A549 (cell line): ENCODE measurements at regions not wholly inside any gene's neighbourhood (a gene's known extent, or its start where the extent isn't known, plus 50 kb on each side); places are given as distances from the start of the nearest gene placed in this dataset.
A peak's percentile ranks its signal among the peaks of the same experiment; 100 is the strongest.

Experiments used
- ATAC-seq, 2 experiments: fragments of 200-7000 bp in 1 of 2; fragments of >200 bp in 1 of 2; cut with Nextera tagmentation in 1 of 2; cut with Tn5 transposase in 1 of 2; 3 replicates each; pipeline versions ENCODE4 v1.8.0 to v1.9.1; 2018 to 2020; ENCODE audit warnings: mild to moderate bottlenecking in 1 of 2, moderate library complexity in 1 of 2
- CTCF ChIA-PET: fragments of 300-600 bp; sonication (Branson Sonifier 250); formaldehyde crosslinking; extraction: SDS; loops from one replicate; lab custom pipeline; 2021; ENCODE audit warnings: antibody characterized with exemption, inconsistent platforms; lab: Yijun Ruan, JAX
- POLR2A ChIA-PET: fragments of 350-600 bp; formaldehyde crosslinking; extraction: SDS; loops from one replicate; lab custom pipeline; 2021; ENCODE audit warnings: antibody characterized with exemption, inconsistent platforms; lab: Yijun Ruan, JAX
- DNase-seq, 2 experiments: peaks; one replicate each; pipeline versions ENCODE4 v3.0.0 to v3.0.0-alpha.2; 2011 to 2016; ENCODE audit warnings: low read depth in 1 of 2, low spot score in 1 of 2
- FAIRE-seq: peaks from 2 replicates; lab custom pipeline; 2011; peaks lifted over from hg19 to GRCh38; lab: Jason Lieb, UNC
- H3K27ac ChIP-seq, 2 experiments: fragments of >200 bp; sonication (Bioruptor Twin); formaldehyde crosslinking; 3 replicates each; pipeline ENCODE4 v1.5.1; 2016 to 2017
- H3K4me1 ChIP-seq: fragments of >200 bp; sonication (Bioruptor Twin); formaldehyde crosslinking; 3 replicates; pipeline ENCODE4 v1.6.1; 2016
- H3K4me2 ChIP-seq: fragments of >200 bp; sonication (Bioruptor Twin); formaldehyde crosslinking; 3 replicates; pipeline ENCODE4 v1.6.1; 2016
- H3K4me3 ChIP-seq: fragments of >200 bp; sonication (Bioruptor Twin); formaldehyde crosslinking; 3 replicates; pipeline ENCODE4 v1.5.1; 2016
- H3K9me3 ChIP-seq: fragments of >200 bp; sonication (Bioruptor Twin); formaldehyde crosslinking; 3 replicates; pipeline ENCODE4 v1.6.1; 2016
- BCL3 ChIP-seq: fragments of >200 bp; sonication (Bioruptor Twin); formaldehyde crosslinking; IDR thresholded peaks from 3 replicates; pipeline ENCODE4 v1.6.1; 2016
- CEBPB ChIP-seq, 2 experiments: fragments of >200 bp in 1 of 2; sonication (Bioruptor Twin) in 1 of 2; formaldehyde crosslinking in 1 of 2; IDR thresholded peaks; 2 replicates each; pipeline ENCODE4 v1.6.1; 2012 to 2016
- CHD4 ChIP-seq: fragments of 200-600 bp; sonication (generic); IDR thresholded peaks from 2 replicates; pipeline ENCODE4 v1.6.1; 2016; ENCODE audit warnings: antibody characterized with exemption, mild to moderate bottlenecking, borderline replicate concordance
- EHF ChIP-seq: fragments of 250-450 bp; sonication (Bioruptor Pico); IDR thresholded peaks from 2 replicates; pipeline ENCODE4 v1.5.0; 2020; ENCODE audit warnings: mild to moderate bottlenecking
- ELK1 ChIP-seq: fragments of 150-350 bp; IDR thresholded peaks from 2 replicates; pipeline ENCODE4 v1.6.1; 2014; ENCODE audit warnings: low read depth, mild to moderate bottlenecking, low read length
- ESRRA ChIP-seq: fragments of 150-350 bp; IDR thresholded peaks from 2 replicates; pipeline ENCODE4 v1.6.1; 2014; ENCODE audit warnings: mild to moderate bottlenecking, low read length, borderline replicate concordance
- FOSB ChIP-seq: fragments of 250-450 bp; sonication (Bioruptor Pico); IDR thresholded peaks from 2 replicates; pipeline ENCODE4 v1.5.0; 2020; ENCODE audit warnings: mild to moderate bottlenecking, moderate library complexity
- HMGXB4 ChIP-seq: fragments of 250-450 bp; sonication (Bioruptor Pico); IDR thresholded peaks from 2 replicates; pipeline ENCODE4 v1.5.0; 2021; ENCODE audit warnings: mild to moderate bottlenecking, moderate library complexity, borderline replicate concordance
- HOXA7 ChIP-seq: fragments of 250-450 bp; sonication (Bioruptor Pico); IDR thresholded peaks from 2 replicates; pipeline ENCODE4 v1.5.0; 2020; ENCODE audit warnings: mild to moderate bottlenecking, moderate library complexity
- HOXB5 ChIP-seq: fragments of 250-450 bp; sonication (Bioruptor Pico); IDR thresholded peaks from 2 replicates; pipeline ENCODE4 v1.5.0; 2020; ENCODE audit warnings: mild to moderate bottlenecking, moderate library complexity
- JUN ChIP-seq, 2 experiments: fragments of >200 bp; sonication (Bioruptor Twin); formaldehyde crosslinking; IDR thresholded peaks; 2 replicates in 1 of 2; 3 replicates in 1 of 2; pipeline ENCODE4 v1.6.1; 2016 to 2017
- PBX3 ChIP-seq: IDR thresholded peaks from 2 replicates; pipeline ENCODE4 v1.6.1; 2012
- POLR2A ChIP-seq: IDR thresholded peaks from 2 replicates; pipeline ENCODE4 v1.6.1; 2012; ENCODE audit warnings: mild to moderate bottlenecking, low read length
- RARB ChIP-seq: fragments of 250-450 bp; sonication (Bioruptor Pico); IDR thresholded peaks from 2 replicates; pipeline ENCODE4 v1.8.0; 2021; ENCODE audit warnings: mild to moderate bottlenecking, moderate library complexity
- REST ChIP-seq: fragments of 200-600 bp; sonication (generic); IDR thresholded peaks from 2 replicates; pipeline ENCODE4 v1.6.1; 2016; ENCODE audit warnings: antibody characterized with exemption, mild to moderate bottlenecking, moderate library complexity
- RFX5 ChIP-seq: fragments of 450-650 bp; IDR thresholded peaks from 2 replicates; pipeline ENCODE4 v1.7.1; 2014; ENCODE audit warnings: antibody characterized with exemption, mild to moderate bottlenecking, moderate library complexity
- SREBF2 ChIP-seq: fragments of 450-650 bp; IDR thresholded peaks from 2 replicates; pipeline ENCODE4 v1.6.1; 2014; ENCODE audit warnings: mild to moderate bottlenecking, moderate library complexity
- TFCP2L1 ChIP-seq: fragments of 250-450 bp; sonication (Bioruptor Pico); IDR thresholded peaks from 2 replicates; pipeline ENCODE4 v1.5.0; 2021; ENCODE audit warnings: mild to moderate bottlenecking
- ZFP36 ChIP-seq: fragments of 450-650 bp; IDR thresholded peaks from 2 replicates; pipeline ENCODE4 v1.6.1; 2014; ENCODE audit warnings: borderline replicate concordance; ENCODE audit not compliant: partially characterized antibody
- WGBS: methylation state at CpG from one replicate; pipeline ENCODE4 v1.1.6; 2017; ENCODE audit errors: missing lambda C conversion rate; 5-methylcytosine and 5-hydroxymethylcytosine counted together

GRCh38 chr19:33866696-33867095, 70.0 kb downstream of the KCTD15 start:
- H3K4me1 ChIP-seq = no peaks in the 10 kb centered on the region
- 54% methylated on average over 5 of the region's 5 CpGs for WGBS
- ChIA-PET POLR2A (no interaction called here), CTCF (interaction anchor here (1.1 to 1.6 kb wide), 3 partner anchors 10 to 72 kb away, joined by 3 to 8 read pairs (median 4); no protein-coding TSS in a partner anchor)
- H3K27ac ChIP-seq = no peak overlapping the region
- DNase-seq = no peak
- TF ChIP-seq HMGXB4 (no peak), EHF (CRISPR knock-in tag) (no peak), SREBF2 (no peak), ELK1 (no peak), CHD4 (no peak), FOSB (CRISPR knock-in tag) (no peak), PBX3 (no peak), TFCP2L1 (no peak), CEBPB (IDR thresholded peaks at IDR 0.05) (no peak), POLR2A (no peak)
- no peaks in the 10 kb centered on the region for H3K9me3 ChIP-seq
- FAIRE-seq = no peak
- H3K4me3 ChIP-seq = no peak overlapping the region
- ATAC-seq = no peak
- no peak overlapping the region for H3K4me2 ChIP-seq

GRCh38 chr19:33868076-33868735, 71.5 kb downstream of the KCTD15 start:
- POLR2A ChIA-PET = no interaction called here
- H3K27ac ChIP-seq = no peak overlapping the region
- FAIRE-seq (peak; percentile 90), DNase-seq (no peak), ATAC-seq (no peak)
- no peaks in the 10 kb centered on the region for H3K4me1 ChIP-seq
- WGBS = 63% methylated on average over 17 of the region's 17 CpGs
- no peak overlapping the region for H3K4me3 ChIP-seq
- H3K9me3 ChIP-seq = no peaks in the 10 kb centered on the region
- CTCF ChIA-PET = interaction anchor here (0.7 to 3.2 kb wide), 14 partner anchors 9 to 438 kb away, joined by 3 to 19 read pairs (median 3); no protein-coding TSS in a partner anchor
- peak overlapping the region; percentile 2; the same call in 1 of the 3 replicates for H3K4me2 ChIP-seq
- TF ChIP-seq JUN (IDR thresholded peaks at IDR 0.05) = no peak
- TF ChIP-seq ESRRA = no peak

- Histone ChIP-seq H3K27ac (no peak overlapping the region), H3K4me2 (peak overlapping the region; percentile 2; the same call in 1 of the 3 replicates)
- WGBS = 43% methylated on average over 21 of the region's 21 CpGs
Observed at GRCh38 chr19:33868788-33869412, 72.2 kb downstream of the KCTD15 start.

More at GRCh38 chr19:33868788-33869412, 72.2 kb downstream of the KCTD15 start:
- no peaks in the 10 kb centered on the region for H3K4me1 ChIP-seq
- FAIRE-seq (no peak), DNase-seq (no peak), ATAC-seq (peak; percentile 39 to 74; a peak in 5 of 6 replicates)
- H3K4me3 ChIP-seq = no peak overlapping the region
- CTCF ChIA-PET = interaction anchor here (0.8 to 3.2 kb wide), 12 partner anchors 10 to 438 kb away, joined by 3 to 19 read pairs (median 3); no protein-coding TSS in a partner anchor
- H3K9me3 ChIP-seq = no peaks in the 10 kb centered on the region
- TF ChIP-seq REST = no peak
- no peak for TF ChIP-seq HOXA7 (CRISPR knock-in tag)
- no peak for TF ChIP-seq RFX5
- no peak for TF ChIP-seq FOSB (CRISPR knock-in tag)
- TF ChIP-seq RARB = no peak
- TF ChIP-seq BCL3 = no peak
- no peak for TF ChIP-seq HOXB5 (CRISPR knock-in tag)
- TF ChIP-seq CEBPB (IDR thresholded peaks at IDR 0.05) = no peak
- no peak for TF ChIP-seq ZFP36
- POLR2A ChIA-PET = no interaction called here
